Activated CD8-positive, alpha-beta memory T cell treated with anti-CD3 and anti-CD28 coated beads, Interleukin-2, amount 10 ng/mL, durations not matched to agents 7 days and 5 days (primary cell): ENCODE measurements at regions not wholly inside any gene's neighbourhood (a gene's known extent, or its start where the extent isn't known, plus 50 kb on each side); places are given as distances from the start of the nearest gene placed in this dataset.

Source experiments
- ATAC-seq: fragments of 150-1000 bp; cut with Tn5 transposase; one replicate; pipeline ENCODE4 v1.10.0; 2021; ENCODE audit warnings: moderate library complexity
- CTCF ChIA-PET: fragments of 350-600 bp; sonication (Branson Sonifier 250); formaldehyde crosslinking; loops from one replicate; lab custom pipeline; 2021; ENCODE audit warnings: antibody characterized with exemption; lab: Charles Lee
- DNase-seq: peaks from one replicate; pipeline ENCODE4 v3.0.0-alpha.2; 2020
- H3K27ac Mint-ChIP-seq: one replicate; pipeline ENCODE4 v1.8.0; 2021; ENCODE audit warnings: mild to moderate bottlenecking, mixed read lengths
- H3K27me3 Mint-ChIP-seq: one replicate; pipeline ENCODE4 v1.8.0; 2021; ENCODE audit warnings: mixed read lengths
- H3K36me3 Mint-ChIP-seq: one replicate; pipeline ENCODE4 v1.8.0; 2021; ENCODE audit warnings: mild to moderate bottlenecking, mixed read lengths
- H3K4me1 Mint-ChIP-seq: one replicate; pipeline ENCODE4 v1.8.0; 2021; ENCODE audit warnings: mixed read lengths
- H3K4me3 Mint-ChIP-seq: one replicate; pipeline ENCODE4 v1.8.0; 2021; ENCODE audit warnings: mild to moderate bottlenecking, moderate library complexity, mixed read lengths
- H3K9me3 Mint-ChIP-seq: one replicate; pipeline ENCODE4 v1.8.0; 2022; ENCODE audit warnings: low read depth, mixed read lengths

DNA sequence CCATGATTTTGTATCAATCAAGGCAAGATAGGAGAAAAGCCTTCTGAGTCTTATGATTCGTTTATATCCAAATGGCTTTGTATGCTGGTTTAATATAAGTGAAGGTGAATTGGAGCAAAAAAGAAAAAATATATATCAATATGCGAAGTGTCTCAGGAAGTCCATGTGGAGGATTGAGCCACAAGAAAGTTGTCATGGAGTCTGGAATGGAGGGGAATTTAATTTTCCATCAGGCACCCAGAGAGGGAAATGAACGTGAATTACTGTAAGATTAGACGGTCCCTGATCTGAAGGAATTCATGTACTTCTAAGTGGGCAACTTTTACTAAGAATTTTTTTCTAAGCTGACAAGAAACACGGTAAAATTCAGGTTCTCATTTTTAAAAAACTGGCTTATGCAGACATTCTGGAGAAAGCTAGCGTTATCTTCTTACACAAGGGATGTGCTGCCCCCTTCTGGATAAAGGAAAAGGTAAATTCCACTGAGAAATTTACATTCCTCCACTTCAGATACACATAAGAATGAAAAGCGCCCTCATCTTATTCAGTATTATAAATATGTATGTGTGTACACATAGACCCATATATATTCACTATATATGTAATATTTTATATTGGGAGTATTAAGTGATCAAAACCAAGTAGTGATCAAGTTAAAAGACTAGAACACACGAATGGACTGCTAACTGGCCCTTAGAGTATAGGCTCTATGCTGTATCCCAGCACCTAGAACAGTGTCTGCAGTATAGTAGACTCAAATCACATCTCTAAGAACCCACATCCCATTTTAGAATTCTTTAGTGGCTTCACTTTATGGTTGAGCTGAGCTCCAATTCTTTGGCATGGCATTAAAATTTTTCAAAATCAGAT lies 289.0 kb upstream of the TFPI start:
- Mint-ChIP-seq H3K27ac (no peak overlapping the region), H3K9me3 (no peaks in the 10 kb centered on the region), H3K4me3 (no peak overlapping the region), H3K27me3 (no peaks in the 10 kb centered on the region), H3K4me1 (no peaks in the 10 kb centered on the region), H3K36me3 (no peaks in the 10 kb centered on the region)
- ATAC-seq (no peak), DNase-seq (no peak)
- CTCF ChIA-PET, result interaction anchor here (0.9 to 1.2 kb wide), 2 partner anchors 262 to 343 kb away, joined by 3 to 5 read pairs; no protein-coding TSS in a partner anchor

DNA sequence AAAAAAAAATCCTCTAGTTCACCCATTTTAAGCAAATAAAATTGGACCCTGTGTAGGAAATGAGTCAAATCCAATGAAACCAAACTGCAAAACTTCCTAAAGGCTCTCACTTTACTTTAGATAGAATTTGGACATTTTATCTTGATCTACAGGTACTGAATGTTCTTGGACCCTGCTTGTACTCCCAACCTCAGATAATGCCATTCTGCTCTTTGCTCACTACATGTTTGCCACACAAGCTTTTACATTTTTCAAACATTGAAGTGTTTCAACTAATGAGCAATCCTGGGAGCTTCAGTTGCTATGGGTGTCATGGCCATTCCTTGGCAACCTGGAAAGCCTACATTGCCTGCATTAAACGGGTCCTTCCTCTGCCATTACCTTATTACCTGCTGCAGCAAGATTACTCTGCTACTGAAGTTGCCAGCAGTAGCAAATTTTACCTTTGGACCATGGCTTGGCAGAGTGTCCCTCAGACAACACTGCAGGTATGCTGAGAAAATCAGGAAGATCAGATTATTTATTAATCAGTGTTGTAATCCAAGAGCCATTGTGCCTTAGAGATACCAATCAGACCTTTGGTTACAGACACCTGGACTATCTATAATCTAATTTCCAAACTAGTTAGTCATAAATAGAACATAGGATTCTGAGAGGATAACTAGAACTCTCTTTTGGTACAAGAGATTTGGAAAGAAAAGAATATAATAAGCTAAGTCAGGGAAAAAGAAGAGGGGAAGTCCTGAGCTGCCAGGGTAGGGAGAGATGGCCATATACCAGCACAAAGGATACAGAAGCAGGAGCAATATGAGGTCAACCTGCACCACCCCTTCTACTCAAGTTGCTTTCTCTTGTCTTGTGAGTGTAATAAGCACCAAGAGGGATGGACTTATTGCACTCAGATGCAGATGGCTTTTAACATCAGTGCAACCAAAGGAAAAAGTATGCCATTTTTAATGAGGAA lies 293.3 kb upstream of the TFPI start:
- Mint-ChIP-seq H3K4me1 (no peaks in the 10 kb centered on the region), H3K27me3 (no peaks in the 10 kb centered on the region), H3K4me3 (no peak overlapping the region), H3K36me3 (no peaks in the 10 kb centered on the region), H3K9me3 (no peaks in the 10 kb centered on the region), H3K27ac (no peak overlapping the region)
- CTCF ChIA-PET, result no interaction called here
- DNase-seq, result no peak
- no peak for ATAC-seq

DNA sequence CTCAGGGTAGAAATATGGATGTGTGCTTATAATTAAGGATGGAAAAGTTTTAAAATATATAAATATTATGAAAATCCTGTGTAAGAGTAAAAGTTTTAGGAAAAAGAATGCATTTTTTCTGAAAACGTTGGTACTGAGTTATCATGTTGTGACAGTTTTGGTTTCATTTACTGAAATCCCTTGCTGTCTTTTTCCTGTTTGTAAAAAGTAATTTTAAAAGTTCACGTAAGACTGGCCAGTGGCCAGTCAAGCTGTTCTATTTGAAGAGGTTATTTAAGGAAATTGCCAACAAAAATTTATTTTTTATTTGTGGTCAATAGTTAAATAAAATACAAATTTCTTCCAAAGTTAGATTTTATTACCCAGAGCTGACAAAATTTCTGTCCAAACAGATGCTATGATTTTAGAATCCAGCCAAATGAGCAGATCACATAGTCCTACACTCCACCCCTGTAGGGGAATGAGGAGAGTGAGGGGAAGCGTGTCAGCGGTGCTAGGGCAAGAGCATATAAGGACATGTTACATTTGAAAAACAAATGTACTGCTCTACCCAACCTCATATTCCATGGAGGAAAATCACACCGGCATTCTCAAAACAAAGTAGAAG lies 297.8 kb upstream of the TFPI start:
- Mint-ChIP-seq H3K4me1 (no peaks in the 10 kb centered on the region), H3K9me3 (no peaks in the 10 kb centered on the region), H3K36me3 (no peaks in the 10 kb centered on the region), H3K27me3 (no peaks in the 10 kb centered on the region), H3K4me3 (no peak overlapping the region), H3K27ac (no peak overlapping the region)
- no peak for ATAC-seq
- no peak for DNase-seq
- CTCF ChIA-PET, result no interaction called here

DNA sequence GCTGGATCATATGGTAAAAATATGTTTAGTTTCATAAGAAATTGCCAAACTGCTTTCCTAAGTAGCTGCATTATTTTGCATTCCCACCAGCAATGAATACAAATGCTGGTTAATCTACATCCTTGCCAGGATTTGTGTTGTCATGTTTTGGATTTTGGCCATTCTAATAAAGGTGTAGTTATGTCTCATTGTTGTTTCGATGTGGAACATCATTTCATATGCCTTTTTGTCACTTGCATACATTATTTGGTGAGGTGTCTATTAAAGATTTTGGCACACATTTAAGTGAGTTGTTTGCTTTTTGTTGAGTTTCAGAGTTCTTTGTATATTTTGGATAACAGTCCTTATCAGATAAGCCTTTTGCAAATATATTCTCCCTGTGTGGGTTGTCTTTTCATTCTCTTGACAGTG lies 299.2 kb upstream of the TFPI start:
- Mint-ChIP-seq H3K27me3 (no peaks in the 10 kb centered on the region), H3K9me3 (no peaks in the 10 kb centered on the region), H3K4me1 (no peaks in the 10 kb centered on the region), H3K27ac (no peak overlapping the region), H3K36me3 (no peaks in the 10 kb centered on the region), H3K4me3 (no peak overlapping the region)
- ATAC-seq (no peak), DNase-seq (no peak)
- CTCF ChIA-PET, result no interaction called here

DNA sequence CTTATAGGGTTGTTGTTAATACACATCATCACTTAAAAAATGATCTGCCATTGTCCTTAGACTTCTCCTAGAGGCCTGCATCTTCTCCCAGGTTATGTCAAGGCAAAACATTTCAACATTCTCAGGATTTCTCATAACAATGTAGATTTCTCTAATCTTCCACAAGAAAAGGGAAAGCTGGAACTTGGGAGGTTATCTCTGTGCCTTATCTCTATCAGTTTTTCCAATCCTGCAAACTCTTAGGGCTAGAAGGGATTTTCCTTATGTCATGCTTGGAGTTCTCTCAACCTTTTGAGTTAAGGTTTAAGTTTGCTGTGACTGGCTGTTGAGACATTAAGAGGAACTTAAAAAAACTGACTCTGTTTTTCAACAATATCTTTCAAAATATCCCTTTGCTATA lies 300.6 kb upstream of the TFPI start:
- no peak for DNase-seq
- H3K27ac Mint-ChIP-seq, result no peak overlapping the region
- H3K4me1 Mint-ChIP-seq, result no peaks in the 10 kb centered on the region
- CTCF ChIA-PET, result no interaction called here
- no peaks in the 10 kb centered on the region for H3K27me3 Mint-ChIP-seq
- ATAC-seq, result no peak
- no peaks in the 10 kb centered on the region for H3K36me3 Mint-ChIP-seq
- H3K9me3 Mint-ChIP-seq, result no peaks in the 10 kb centered on the region
- no peak overlapping the region for H3K4me3 Mint-ChIP-seq

DNA sequence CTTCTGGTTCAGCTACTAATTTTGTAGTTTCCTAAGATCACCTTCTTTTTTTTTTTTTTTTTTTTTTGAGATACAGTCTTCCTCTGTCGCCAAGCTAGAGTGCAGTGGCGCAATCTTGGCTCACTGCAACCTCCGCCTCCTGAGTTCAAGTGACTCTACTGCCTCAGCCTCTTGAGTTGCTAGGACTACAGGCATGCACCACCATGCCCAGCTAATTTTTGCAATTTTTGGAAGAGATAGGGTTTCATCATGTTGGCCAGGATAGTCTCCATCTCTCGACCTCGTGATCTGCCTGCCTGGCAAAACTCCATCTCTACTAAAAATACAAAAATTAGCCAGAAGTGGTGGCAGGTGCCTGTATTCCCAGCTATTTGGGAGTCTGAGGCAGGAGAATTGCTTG lies 301.5 kb upstream of the TFPI start:
- H3K9me3 Mint-ChIP-seq, result no peaks in the 10 kb centered on the region
- no peak overlapping the region for H3K27ac Mint-ChIP-seq
- H3K27me3 Mint-ChIP-seq, result no peaks in the 10 kb centered on the region
- DNase-seq (no peak), ATAC-seq (no peak)
- H3K4me1 Mint-ChIP-seq, result no peaks in the 10 kb centered on the region
- CTCF ChIA-PET, result no interaction called here
- H3K4me3 Mint-ChIP-seq, result no peak overlapping the region
- no peaks in the 10 kb centered on the region for H3K36me3 Mint-ChIP-seq

DNA sequence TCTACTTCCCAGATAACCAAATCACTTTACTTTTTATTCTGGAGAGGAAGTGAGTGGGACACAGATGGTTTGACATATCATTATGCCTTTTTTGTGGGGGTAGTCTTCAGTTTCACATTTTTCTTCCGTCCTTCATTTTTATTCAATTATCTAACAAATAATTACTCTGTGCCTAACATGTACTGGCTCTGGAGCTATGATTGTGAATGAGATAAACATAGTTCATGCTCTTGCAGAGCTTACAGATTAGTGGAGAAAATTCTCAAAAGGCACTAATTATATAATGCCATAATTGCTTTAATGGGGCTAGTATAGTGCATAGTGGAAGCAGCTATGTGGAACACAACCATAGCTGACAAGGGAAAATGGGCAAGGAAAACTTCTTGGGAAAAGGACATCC lies 303.6 kb upstream of the TFPI start:
- Mint-ChIP-seq H3K4me1 (no peaks in the 10 kb centered on the region), H3K36me3 (no peaks in the 10 kb centered on the region), H3K9me3 (no peaks in the 10 kb centered on the region), H3K27ac (no peak overlapping the region), H3K4me3 (no peak overlapping the region), H3K27me3 (no peaks in the 10 kb centered on the region)
- no peak for ATAC-seq
- DNase-seq, result no peak
- CTCF ChIA-PET, result no interaction called here

DNA sequence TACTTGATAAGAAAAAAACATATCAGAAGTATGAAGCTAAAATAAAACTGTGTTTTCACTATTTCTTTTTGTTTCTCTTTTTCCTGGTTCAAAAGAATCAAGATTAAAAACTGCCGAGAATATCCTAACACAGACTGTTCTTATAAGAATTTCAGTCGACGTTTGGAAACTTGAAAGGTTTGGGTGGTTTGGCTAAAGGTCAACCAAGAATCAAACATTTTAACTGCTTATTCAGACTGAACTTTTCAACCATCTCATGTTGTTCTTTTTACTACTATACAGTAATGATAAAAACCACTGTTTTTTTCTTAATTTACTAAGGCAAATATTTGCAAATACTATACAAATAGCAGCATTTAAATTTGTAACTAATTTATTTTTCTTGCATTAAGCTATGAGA lies 308.5 kb upstream of the TFPI start:
- Mint-ChIP-seq H3K4me3 (no peak overlapping the region), H3K27ac (no peak overlapping the region), H3K36me3 (no peaks in the 10 kb centered on the region), H3K27me3 (no peaks in the 10 kb centered on the region), H3K4me1 (no peaks in the 10 kb centered on the region), H3K9me3 (no peaks in the 10 kb centered on the region)
- ATAC-seq (no peak), DNase-seq (no peak)
- CTCF ChIA-PET, result no interaction called here

DNA sequence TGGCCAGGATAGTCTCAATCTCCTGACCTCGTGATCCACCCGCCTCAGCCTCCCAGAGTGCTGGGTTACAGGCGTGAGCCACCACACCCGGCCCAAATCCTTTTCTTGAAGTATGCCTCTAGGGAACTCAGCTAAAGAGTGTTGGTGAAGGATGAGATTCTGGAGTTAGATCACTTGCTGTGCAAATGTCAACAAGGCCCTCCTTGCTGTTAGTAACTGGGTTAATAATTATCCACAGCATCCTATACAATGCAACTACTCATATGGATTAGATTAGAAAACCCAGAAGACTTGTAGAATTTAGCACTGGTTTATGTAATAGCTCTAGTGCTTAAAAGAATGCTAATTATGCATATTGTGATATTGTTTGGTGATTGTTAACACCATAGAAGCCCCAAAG lies 310.8 kb upstream of the TFPI start:
- Mint-ChIP-seq H3K27ac (no peak overlapping the region), H3K36me3 (no peaks in the 10 kb centered on the region), H3K4me1 (no peaks in the 10 kb centered on the region), H3K27me3 (no peaks in the 10 kb centered on the region), H3K4me3 (no peak overlapping the region), H3K9me3 (peaks cover 7% of the 10 kb centered on the region)
- DNase-seq (no peak), ATAC-seq (no peak)
- CTCF ChIA-PET, result no interaction called here

DNA sequence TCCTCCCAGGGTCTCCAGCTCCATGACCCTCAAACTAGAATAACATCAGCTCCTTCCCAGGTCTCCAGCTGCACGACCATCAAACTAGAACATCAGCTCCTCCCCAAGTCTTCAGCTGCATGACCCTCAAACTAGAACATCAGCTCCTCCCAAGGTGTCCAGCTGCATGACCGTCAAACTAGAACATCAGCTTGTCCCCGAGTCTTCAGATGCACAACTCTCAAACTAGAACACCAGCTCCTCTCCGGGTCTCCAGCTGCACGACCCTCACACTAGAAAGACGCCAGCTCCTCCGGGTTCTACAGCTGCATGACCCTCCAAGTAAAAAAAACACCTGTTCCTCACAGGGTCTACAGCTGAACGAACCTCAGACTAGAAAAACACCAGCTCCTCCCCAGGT lies 312.9 kb upstream of the TFPI start:
- no peak overlapping the region for H3K27ac Mint-ChIP-seq
- no peaks in the 10 kb centered on the region for H3K36me3 Mint-ChIP-seq
- DNase-seq, result no peak
- no peak overlapping the region for H3K4me3 Mint-ChIP-seq
- H3K4me1 Mint-ChIP-seq, result no peaks in the 10 kb centered on the region
- no peaks in the 10 kb centered on the region for H3K27me3 Mint-ChIP-seq
- CTCF ChIA-PET, result no interaction called here
- H3K9me3 Mint-ChIP-seq, result peaks cover 7% of the 10 kb centered on the region
- ATAC-seq, result no peak

DNA sequence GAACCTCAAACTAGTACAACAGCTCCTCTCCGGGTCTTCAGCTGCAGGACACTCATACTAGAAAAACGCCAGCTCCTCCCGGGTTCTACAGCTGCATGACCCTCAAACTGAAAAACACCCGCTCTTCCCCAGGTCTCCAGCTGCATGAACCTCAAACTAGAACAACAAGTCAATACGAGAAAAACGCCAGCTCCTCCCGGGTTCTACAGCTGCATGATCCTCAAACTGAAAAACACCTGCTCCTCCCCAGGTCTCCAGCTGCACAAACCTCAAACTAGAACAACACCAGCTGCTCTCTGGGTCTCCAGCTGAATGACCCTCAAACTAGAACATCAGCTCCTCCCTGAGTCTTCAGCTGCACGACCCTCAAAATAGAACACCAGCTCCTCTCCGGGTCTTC lies 315.0 kb upstream of the TFPI start:
- Mint-ChIP-seq H3K4me3 (no peak overlapping the region), H3K9me3 (peaks cover 7% of the 10 kb centered on the region), H3K27me3 (no peaks in the 10 kb centered on the region), H3K27ac (no peak overlapping the region), H3K36me3 (no peaks in the 10 kb centered on the region), H3K4me1 (no peaks in the 10 kb centered on the region)
- no peak for ATAC-seq
- no peak for DNase-seq
- CTCF ChIA-PET, result no interaction called here

DNA sequence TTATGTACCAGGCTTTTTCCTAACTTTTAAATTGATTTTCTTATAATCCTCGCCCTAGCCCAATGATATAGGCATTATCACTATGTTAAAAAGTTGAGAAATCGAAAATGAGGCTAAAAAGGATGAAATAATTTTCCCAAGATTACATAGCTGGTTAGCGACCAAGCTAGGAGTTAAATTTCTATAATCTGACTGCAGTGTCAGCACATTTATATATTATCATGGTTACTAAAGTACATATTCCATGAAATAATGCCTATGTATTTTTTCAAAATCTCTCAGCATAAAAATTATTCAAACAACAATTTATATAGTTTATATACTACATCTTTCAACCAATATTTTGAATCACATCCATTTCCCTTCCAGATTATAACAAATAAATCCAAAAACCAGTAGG lies 317.3 kb upstream of the TFPI start:
- CTCF ChIA-PET, result no interaction called here
- H3K4me3 Mint-ChIP-seq, result no peak overlapping the region
- no peaks in the 10 kb centered on the region for H3K27me3 Mint-ChIP-seq
- H3K27ac Mint-ChIP-seq, result no peak overlapping the region
- ATAC-seq (no peak), DNase-seq (no peak)
- no peaks in the 10 kb centered on the region for H3K36me3 Mint-ChIP-seq
- H3K4me1 Mint-ChIP-seq, result no peaks in the 10 kb centered on the region
- H3K9me3 Mint-ChIP-seq, result peaks cover 9% of the 10 kb centered on the region

DNA sequence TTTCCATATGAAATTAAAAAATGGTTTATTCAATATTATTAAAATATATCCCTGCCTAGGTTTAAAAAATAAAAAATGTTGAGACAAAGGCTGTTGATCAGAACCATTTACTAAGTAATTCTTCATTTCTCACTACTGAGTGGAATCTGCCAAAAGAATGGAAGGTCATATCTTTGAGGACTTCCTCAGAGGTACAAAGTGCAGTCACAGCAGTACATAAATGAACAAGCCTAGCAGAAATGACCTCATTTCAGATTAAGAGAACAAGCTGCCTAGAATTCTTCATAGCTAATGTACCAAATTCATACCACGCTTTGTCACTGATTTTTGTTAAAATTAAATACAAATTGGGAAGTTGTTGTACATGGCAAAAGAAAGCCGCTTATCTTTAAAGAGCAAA lies 318.9 kb upstream of the TFPI start:
- no peaks in the 10 kb centered on the region for H3K36me3 Mint-ChIP-seq
- CTCF ChIA-PET, result no interaction called here
- H3K9me3 Mint-ChIP-seq, result peaks cover 9% of the 10 kb centered on the region
- no peaks in the 10 kb centered on the region for H3K4me1 Mint-ChIP-seq
- no peaks in the 10 kb centered on the region for H3K27me3 Mint-ChIP-seq
- no peak overlapping the region for H3K4me3 Mint-ChIP-seq
- DNase-seq, result no peak
- no peak overlapping the region for H3K27ac Mint-ChIP-seq
- no peak for ATAC-seq
